K562 (cell line): ENCODE measurements at regions not wholly inside any gene's neighbourhood (a gene's known extent, or its start where the extent isn't known, plus 50 kb on each side); places are given as distances from the start of the nearest gene placed in this dataset.

Experiments
- ATAC-seq: fragments of 200-7000 bp; cut with Tn5 transposase; 3 replicates; pipeline ENCODE4 v1.9.1; 2020; ENCODE audit warnings: moderate library complexity
- BruUV-seq: library from RNA; stranded (reverse); fragments of 400-500 nt; replicated peaks from 2 replicates; lab custom pipeline; 2021; lab: Mats Ljungman, UMichigan
- CTCF ChIA-PET: fragments of 300-600 bp; formaldehyde crosslinking; extraction: SDS; loops from one replicate; lab custom pipeline; 2021; ENCODE audit warnings: low intra/inter-chr PET ratio; lab: Yijun Ruan, JAX
- POLR2A ChIA-PET: fragments of 300-600, 350-650 bp; sonication (Branson Sonifier 250); formaldehyde crosslinking; extraction: SDS; loops from one replicate; lab custom pipeline; 2021; ENCODE audit warnings: antibody characterized with exemption, inconsistent platforms; lab: Yijun Ruan, JAX
- DNase-seq, 4 experiments: peaks; one replicate each; pipeline versions ENCODE4 v3.0.0 to v3.0.0-alpha.2; 2011 to 2018; ENCODE audit warnings: low spot score in 3 of 4, mixed read lengths in 3 of 4; ENCODE audit errors: extremely low read depth in 1 of 4
- FAIRE-seq: peaks from 2 replicates; lab custom pipeline; 2011; peaks lifted over from hg19 to GRCh38; lab: Jason Lieb, UNC
- H2AFZ ChIP-seq: 2 replicates; pipeline ENCODE4 v1.6.0; 2011; ENCODE audit warnings: low read depth, low read length, control low read depth, inconsistent platforms
- H3K27ac ChIP-seq: fragments of 200-600 bp; 3 replicates; pipeline ENCODE4 v1.8.0; 2011; ENCODE audit warnings: low read depth, mild to moderate bottlenecking, control low read depth, inconsistent platforms, low read length, moderate library complexity, mixed read lengths; ENCODE audit errors: extremely low read depth
- H3K27me3 ChIP-seq, 2 experiments: fragments of 300-600 bp in 1 of 2; 2 replicates in 1 of 2; 3 replicates in 1 of 2; pipeline versions ENCODE4 v1.6.0 to v1.8.0; 2011; ENCODE audit warnings: inconsistent platforms in 2 of 2, low read length in 2 of 2, mild to moderate bottlenecking in 1 of 2, mixed read lengths in 1 of 2, moderate library complexity in 1 of 2; ENCODE audit not compliant: control insufficient read depth in 2 of 2, insufficient read depth in 2 of 2
- H3K36me3 ChIP-seq: fragments of 300-600 bp; 3 replicates; pipeline ENCODE4 v1.8.0; 2011; ENCODE audit warnings: mild to moderate bottlenecking, low read length, inconsistent platforms; ENCODE audit not compliant: control insufficient read depth, insufficient read depth
- H3K4me1 ChIP-seq, 2 experiments: fragments of 200-600 bp in 1 of 2; replicated peaks in 1 of 2; 2 replicates in 1 of 2; 3 replicates in 1 of 2; pipeline versions ENCODE4 v1.5.1 to v1.8.0; 2011; ENCODE audit warnings: inconsistent platforms in 2 of 2, low read length in 2 of 2, mild to moderate bottlenecking in 1 of 2, mixed read lengths in 1 of 2, moderate library complexity in 1 of 2; ENCODE audit not compliant: control insufficient read depth in 2 of 2, insufficient read depth in 2 of 2
- H3K4me2 ChIP-seq: 2 replicates; pipeline ENCODE4 v1.6.1; 2011; ENCODE audit warnings: low read length, control low read depth, inconsistent platforms, mixed read lengths; ENCODE audit not compliant: insufficient read depth
- H3K4me3 ChIP-seq: fragments of 200-600 bp; sonication (generic), shearing (Covaris generic); 2 replicates; pipeline ENCODE4 v1.5.1; 2016; ENCODE audit warnings: control low read depth, inconsistent platforms
- H3K79me2 ChIP-seq: fragments of 200-600 bp; 3 replicates; pipeline ENCODE4 v1.8.0; 2011; ENCODE audit warnings: low read length, inconsistent platforms; ENCODE audit not compliant: control insufficient read depth, insufficient read depth
- H3K9ac ChIP-seq, 2 experiments: 2 replicates each; pipeline versions ENCODE4 v1.6.0 to v1.6.1; 2011; ENCODE audit warnings: low read depth in 2 of 2, low read length in 2 of 2, control low read depth in 1 of 2, inconsistent platforms in 1 of 2, mild to moderate bottlenecking in 1 of 2, mixed read lengths in 1 of 2; ENCODE audit not compliant: insufficient read depth in 1 of 2
- H3K9me1 ChIP-seq: one replicate; pipeline ENCODE4 v1.6.0; 2011; ENCODE audit warnings: inconsistent platforms, mild to moderate bottlenecking, low read length, moderate library complexity; ENCODE audit not compliant: control insufficient read depth, insufficient read depth
- H3K9me3 ChIP-seq: replicated peaks from 2 replicates; pipeline ENCODE4 v1.5.1; 2011; ENCODE audit warnings: low read depth, low read length, inconsistent platforms; ENCODE audit not compliant: control insufficient read depth, insufficient read depth
- H4K20me1 ChIP-seq: replicated peaks from 2 replicates; pipeline ENCODE4 v1.6.1; 2011; ENCODE audit warnings: low read length, inconsistent platforms, mixed read lengths; ENCODE audit not compliant: control insufficient read depth, insufficient read depth
- CCNT2 ChIP-seq: IDR thresholded peaks from 2 replicates; pipeline ENCODE4 v1.6.1; 2011; ENCODE audit warnings: borderline replicate concordance, low read depth, mild to moderate bottlenecking, moderate library complexity, mixed read lengths, low read length; ENCODE audit not compliant: insufficient read length; ENCODE audit errors: extremely low read depth
- CREM ChIP-seq: IDR thresholded peaks from 2 replicates; pipeline ENCODE4 v1.6.1; 2014; ENCODE audit warnings: antibody characterized with exemption, low read depth
- HCFC1 ChIP-seq: IDR thresholded peaks from 2 replicates; pipeline ENCODE4 v1.6.1; 2012; ENCODE audit warnings: low read depth, low read length, improper control_type of control experiment
- MBD2 ChIP-seq: sonication (generic); IDR thresholded peaks from 2 replicates; pipeline ENCODE4 v1.6.1; 2016; ENCODE audit warnings: low read depth, borderline replicate concordance
- MCM2 ChIP-seq: fragments of 450-650 bp; IDR thresholded peaks from 2 replicates; pipeline ENCODE4 v1.6.1; 2017; ENCODE audit warnings: low read depth, mild to moderate bottlenecking
- RAD21 ChIP-seq, 2 experiments: fragments of 250-450 bp in 1 of 2; fragments of 450-650 bp in 1 of 2; sonication (Bioruptor Pico) in 1 of 2; formaldehyde crosslinking in 1 of 2; IDR thresholded peaks in 1 of 2; conservative IDR thresholded peaks in 1 of 2; 2 replicates each; pipeline versions ENCODE4 v1.4.0 to v1.8.0; 2020 to 2022; ENCODE audit warnings: mild to moderate bottlenecking in 2 of 2, moderate library complexity in 1 of 2
- RBFOX2 ChIP-seq: fragments of 200-400 bp; formaldehyde crosslinking; IDR thresholded peaks from 2 replicates; pipeline ENCODE4 v1.6.1; 2017; ENCODE audit warnings: low read depth, mild to moderate bottlenecking, low read length, moderate library complexity
- TCF3 ChIP-seq: sonication (generic); formaldehyde crosslinking; IDR thresholded peaks from 2 replicates; pipeline ENCODE4 v1.4.0; 2020; ENCODE audit warnings: mild to moderate bottlenecking, missing genetic modification reagents
- ZNF174 ChIP-seq: fragments of 250-450 bp; sonication (Bioruptor Pico); IDR thresholded peaks from 2 replicates; pipeline ENCODE4 v1.4.0; 2020; ENCODE audit warnings: mild to moderate bottlenecking
- ZNF316 ChIP-seq: fragments of 450-650 bp; IDR thresholded peaks from 2 replicates; pipeline ENCODE4 v1.6.1; 2016
- ZNF75A ChIP-seq: fragments of 450-650 bp; formaldehyde crosslinking; IDR thresholded peaks from 2 replicates; pipeline ENCODE4 v1.4.0; 2020; ENCODE audit warnings: mild to moderate bottlenecking
- WGBS: fragments of 100-300 bp; shearing (Covaris generic); methylation state at CpG from one replicate; pipeline ENCODE4 v1.1.6; 2016; ENCODE audit warnings: low coverage, mixed read lengths; ENCODE audit not compliant: insufficient coverage; ENCODE audit errors: missing lambda C conversion rate; 5-methylcytosine and 5-hydroxymethylcytosine counted together
- in situ Hi-C: fragments of 300-500 bp; cut with MboI; formaldehyde crosslinking; loops from 4 replicates; pipeline ENCODE4 v1.15.0; 2018; ENCODE audit warnings: inconsistent platforms, mixed read lengths
- intact Hi-C: fragments of 100-400 bp; cut with micrococcal nuclease; formaldehyde crosslinking; loops from 2 replicates; pipeline ENCODE4 v1.14.2; 2022
- TF ChIP-seq, protein P1 (sequence below): sonication (generic); formaldehyde crosslinking; IDR thresholded peaks from 2 replicates; pipeline ENCODE4 v1.8.1; 2023; ENCODE audit warnings: mild to moderate bottlenecking, missing genetic modification reagents
- TF ChIP-seq, protein P2 (sequence below), 2 experiments: fragments of 450-650 bp; IDR thresholded peaks; 2 replicates each; pipeline ENCODE4 v1.6.1; 2018; ENCODE audit warnings: mild to moderate bottlenecking in 2 of 2, low read depth in 1 of 2; ENCODE audit not compliant: partially characterized antibody in 2 of 2
- TF ChIP-seq, protein P3 (sequence below): sonication (generic); IDR thresholded peaks from 2 replicates; pipeline ENCODE4 v1.6.1; 2016

DNA sequence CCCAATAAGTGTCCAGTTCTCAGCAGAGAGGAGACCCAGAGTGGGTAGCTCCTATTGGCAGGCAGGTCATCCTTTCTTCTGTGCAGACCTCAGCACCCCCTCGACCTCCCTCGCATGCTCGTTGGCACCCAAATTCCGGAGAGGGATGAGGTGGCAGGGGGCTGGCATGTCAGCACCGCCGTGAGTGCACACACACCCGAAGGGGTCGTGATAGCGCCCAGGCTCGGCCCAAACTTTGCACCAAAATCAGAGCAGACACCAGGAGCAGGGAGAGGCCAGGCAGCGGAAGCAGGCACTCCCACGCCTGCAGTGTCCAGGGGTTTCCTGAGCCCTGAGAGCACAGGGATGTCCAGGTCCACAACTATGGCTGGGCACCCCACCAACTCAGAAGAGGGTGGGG lies 1503.8 kb upstream of the PCDH20 start (continued):
- no peak for TF ChIP-seq RAD21 (CRISPR knock-in tag; conservative IDR thresholded peaks at IDR 0.05 in 1 of 2, IDR thresholded peaks at IDR 0.05 in 1 of 2)
- TF ChIP-seq, protein P1, sequence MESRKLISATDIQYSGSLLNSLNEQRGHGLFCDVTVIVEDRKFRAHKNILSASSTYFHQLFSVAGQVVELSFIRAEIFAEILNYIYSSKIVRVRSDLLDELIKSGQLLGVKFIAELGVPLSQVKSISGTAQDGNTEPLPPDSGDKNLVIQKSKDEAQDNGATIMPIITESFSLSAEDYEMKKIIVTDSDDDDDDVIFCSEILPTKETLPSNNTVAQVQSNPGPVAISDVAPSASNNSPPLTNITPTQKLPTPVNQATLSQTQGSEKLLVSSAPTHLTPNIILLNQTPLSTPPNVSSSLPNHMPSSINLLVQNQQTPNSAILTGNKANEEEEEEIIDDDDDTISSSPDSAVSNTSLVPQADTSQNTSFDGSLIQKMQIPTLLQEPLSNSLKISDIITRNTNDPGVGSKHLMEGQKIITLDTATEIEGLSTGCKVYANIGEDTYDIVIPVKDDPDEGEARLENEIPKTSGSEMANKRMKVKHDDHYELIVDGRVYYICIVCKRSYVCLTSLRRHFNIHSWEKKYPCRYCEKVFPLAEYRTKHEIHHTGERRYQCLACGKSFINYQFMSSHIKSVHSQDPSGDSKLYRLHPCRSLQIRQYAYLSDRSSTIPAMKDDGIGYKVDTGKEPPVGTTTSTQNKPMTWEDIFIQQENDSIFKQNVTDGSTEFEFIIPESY = no peak

DNA sequence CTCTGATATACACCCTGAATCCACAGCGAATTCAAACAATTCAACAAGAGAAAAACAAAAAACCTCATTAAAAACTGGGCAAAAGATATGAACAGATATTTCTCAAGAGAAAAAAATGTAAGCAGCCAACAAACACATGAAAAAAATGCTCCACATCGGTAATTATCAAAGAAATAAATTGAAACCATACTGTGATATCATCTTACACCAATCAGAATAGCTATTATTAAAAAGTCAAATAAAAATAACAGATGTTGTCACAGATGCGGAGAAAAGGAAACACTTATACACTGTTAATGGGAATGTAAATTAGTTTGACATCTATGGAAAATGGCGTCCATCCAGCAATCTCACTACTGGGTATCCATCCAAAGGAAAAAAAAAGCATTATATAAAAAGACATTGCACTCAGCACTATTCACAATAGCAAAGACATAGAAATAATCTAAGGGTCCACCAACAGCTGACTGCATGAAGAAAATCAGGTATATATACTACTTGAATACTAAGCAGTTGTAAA lies 1495.0 kb upstream of the PCDH20 start:
- Histone ChIP-seq H3K27ac (no peak overlapping the region), H3K4me3 (no peak overlapping the region), H3K79me2 (no peaks in the 10 kb centered on the region), H3K4me1 (no peaks in the 10 kb centered on the region), H3K9me3 (no peaks in the 10 kb centered on the region), H3K36me3 (no peaks in the 10 kb centered on the region), H3K9ac (no peak overlapping the region), H3K4me2 (no peak overlapping the region), H4K20me1 (no peaks in the 10 kb centered on the region), H2AFZ (no peak overlapping the region), H3K27me3 (no peaks in the 10 kb centered on the region), H3K9me1 (no peaks in the 10 kb centered on the region)
- CTCF ChIA-PET = no interaction called here
- intact Hi-C loops = no loop called here
- WGBS = 5% methylated on average over 4 of the region's 4 CpGs
- DNase-seq (no peak), FAIRE-seq (no peak), ATAC-seq (no peak)
- no TSS peak for BruUV-seq
- POLR2A ChIA-PET = no interaction called here
- in situ Hi-C loops = no loop called here
- TF ChIP-seq, protein P2, sequence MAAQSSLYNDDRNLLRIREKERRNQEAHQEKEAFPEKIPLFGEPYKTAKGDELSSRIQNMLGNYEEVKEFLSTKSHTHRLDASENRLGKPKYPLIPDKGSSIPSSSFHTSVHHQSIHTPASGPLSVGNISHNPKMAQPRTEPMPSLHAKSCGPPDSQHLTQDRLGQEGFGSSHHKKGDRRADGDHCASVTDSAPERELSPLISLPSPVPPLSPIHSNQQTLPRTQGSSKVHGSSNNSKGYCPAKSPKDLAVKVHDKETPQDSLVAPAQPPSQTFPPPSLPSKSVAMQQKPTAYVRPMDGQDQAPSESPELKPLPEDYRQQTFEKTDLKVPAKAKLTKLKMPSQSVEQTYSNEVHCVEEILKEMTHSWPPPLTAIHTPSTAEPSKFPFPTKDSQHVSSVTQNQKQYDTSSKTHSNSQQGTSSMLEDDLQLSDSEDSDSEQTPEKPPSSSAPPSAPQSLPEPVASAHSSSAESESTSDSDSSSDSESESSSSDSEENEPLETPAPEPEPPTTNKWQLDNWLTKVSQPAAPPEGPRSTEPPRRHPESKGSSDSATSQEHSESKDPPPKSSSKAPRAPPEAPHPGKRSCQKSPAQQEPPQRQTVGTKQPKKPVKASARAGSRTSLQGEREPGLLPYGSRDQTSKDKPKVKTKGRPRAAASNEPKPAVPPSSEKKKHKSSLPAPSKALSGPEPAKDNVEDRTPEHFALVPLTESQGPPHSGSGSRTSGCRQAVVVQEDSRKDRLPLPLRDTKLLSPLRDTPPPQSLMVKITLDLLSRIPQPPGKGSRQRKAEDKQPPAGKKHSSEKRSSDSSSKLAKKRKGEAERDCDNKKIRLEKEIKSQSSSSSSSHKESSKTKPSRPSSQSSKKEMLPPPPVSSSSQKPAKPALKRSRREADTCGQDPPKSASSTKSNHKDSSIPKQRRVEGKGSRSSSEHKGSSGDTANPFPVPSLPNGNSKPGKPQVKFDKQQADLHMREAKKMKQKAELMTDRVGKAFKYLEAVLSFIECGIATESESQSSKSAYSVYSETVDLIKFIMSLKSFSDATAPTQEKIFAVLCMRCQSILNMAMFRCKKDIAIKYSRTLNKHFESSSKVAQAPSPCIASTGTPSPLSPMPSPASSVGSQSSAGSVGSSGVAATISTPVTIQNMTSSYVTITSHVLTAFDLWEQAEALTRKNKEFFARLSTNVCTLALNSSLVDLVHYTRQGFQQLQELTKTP (IDR thresholded peaks at IDR 0.05; ENCODE audit: low read depth in 1 of 2, partially characterized antibody in 2 of 2) = no peak
- TF ChIP-seq MCM2 = no peak
- TF ChIP-seq HCFC1 = no peak
- TF ChIP-seq, protein P3, sequence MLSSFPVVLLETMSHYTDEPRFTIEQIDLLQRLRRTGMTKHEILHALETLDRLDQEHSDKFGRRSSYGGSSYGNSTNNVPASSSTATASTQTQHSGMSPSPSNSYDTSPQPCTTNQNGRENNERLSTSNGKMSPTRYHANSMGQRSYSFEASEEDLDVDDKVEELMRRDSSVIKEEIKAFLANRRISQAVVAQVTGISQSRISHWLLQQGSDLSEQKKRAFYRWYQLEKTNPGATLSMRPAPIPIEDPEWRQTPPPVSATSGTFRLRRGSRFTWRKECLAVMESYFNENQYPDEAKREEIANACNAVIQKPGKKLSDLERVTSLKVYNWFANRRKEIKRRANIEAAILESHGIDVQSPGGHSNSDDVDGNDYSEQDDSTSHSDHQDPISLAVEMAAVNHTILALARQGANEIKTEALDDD = no peak
- no peak for TF ChIP-seq ZNF316
- TF ChIP-seq MBD2 = no peak
- no peak for TF ChIP-seq ZNF75A (CRISPR knock-in tag)
- no peak for TF ChIP-seq TCF3 (CRISPR knock-in tag)
- no peak for TF ChIP-seq CREM
- no peak for TF ChIP-seq ZNF174
- TF ChIP-seq CCNT2 = no peak
- TF ChIP-seq RBFOX2 = no peak
